NCI-H524 (cell line): ENCODE measurements at regions not wholly inside any gene's neighbourhood (a gene's known extent, or its start where the extent isn't known, plus 50 kb on each side); places are given as distances from the start of the nearest gene placed in this dataset.
A peak's percentile ranks its signal among the peaks of the same experiment; 100 is the strongest.

Experiments used
- DNase-seq, 2 experiments: peaks; one replicate each; lab custom pipeline; 2025; lab: John Stamatoyannopoulos, UW

- DNase-seq = no peak
Observed at GRCh38 chr5:14017904-14018303, 73.4 kb upstream of the DNAH5 start.

DNA sequence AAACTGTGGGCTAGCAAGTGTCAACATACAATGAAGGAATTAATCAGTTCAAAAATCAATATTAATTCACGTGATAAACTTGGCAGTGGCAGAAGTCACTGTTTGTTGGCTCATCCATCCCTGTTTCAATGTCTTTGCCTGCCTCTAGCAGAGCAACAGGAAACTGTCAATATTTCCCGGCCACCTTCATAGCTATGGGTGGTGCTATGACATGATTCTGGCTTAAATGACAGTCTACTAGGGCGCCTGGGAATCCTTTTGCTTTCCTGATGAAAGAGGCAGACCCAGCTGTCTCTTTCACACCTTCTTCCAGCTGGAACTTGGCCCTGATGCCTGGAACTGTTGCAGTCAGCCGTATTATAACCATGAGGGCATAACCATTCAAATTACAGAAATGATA is 72.1 kb upstream of the DNAH5 start:
- peak in 1 of 2 experiments; percentile 71 for DNase-seq

GRCh38 chr5:14011089-14012020 is 66.9 kb upstream of the DNAH5 start:
- peak; percentile 98 to 99 for DNase-seq

GRCh38 chr5:14009575-14009974 is 65.1 kb upstream of the DNAH5 start:
- DNase-seq = no peak

GRCh38 chr5:14008819-14009311 is 64.4 kb upstream of the DNAH5 start:
- no peak for DNase-seq

GRCh38 chr5:14006823-14007520 is 62.5 kb upstream of the DNAH5 start:
- no peak for DNase-seq

DNA sequence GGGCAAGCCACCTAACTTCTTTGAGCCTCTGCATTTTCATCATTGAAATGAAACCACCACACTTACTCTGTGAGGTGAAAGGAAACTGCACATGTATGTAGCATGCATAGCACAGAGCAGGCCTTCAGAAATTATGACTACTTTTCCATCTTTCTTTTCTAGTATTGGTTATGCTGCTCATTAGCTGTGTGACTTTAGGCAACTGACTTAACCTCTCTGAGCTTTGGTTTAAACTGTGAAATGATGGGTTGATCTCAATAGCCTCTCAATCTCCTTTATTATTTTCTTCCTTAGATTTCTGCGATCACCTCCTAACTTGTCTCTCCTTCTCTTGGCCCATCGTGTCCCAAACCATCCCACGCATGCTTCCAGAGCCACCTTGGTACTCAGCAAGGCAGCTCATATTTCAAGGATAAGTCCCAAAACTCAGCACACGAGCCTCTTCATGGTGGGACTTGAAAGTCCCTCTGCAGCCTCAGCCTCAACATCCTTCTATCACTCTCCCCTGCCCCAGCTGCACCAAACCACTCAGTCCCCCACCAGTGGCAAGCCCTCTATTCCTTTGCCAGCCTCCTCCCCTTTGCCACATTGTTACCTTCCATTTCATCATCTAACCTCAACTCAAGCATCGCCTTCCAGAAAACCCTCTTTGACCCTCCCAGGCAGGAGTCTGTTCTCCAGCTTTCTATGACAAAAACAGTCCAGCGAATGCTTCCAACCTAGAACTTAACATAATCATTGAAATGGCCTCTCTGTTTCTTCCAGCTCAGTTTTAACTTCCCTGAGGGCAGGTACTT is 60.3 kb upstream of the DNAH5 start:
- no peak for DNase-seq

- peak in 1 of 2 experiments; percentile 62 for DNase-seq
Observed at GRCh38 chr5:14003936-14004335, 59.4 kb upstream of the DNAH5 start.

GRCh38 chr5:14003513-14003912 is 59.0 kb upstream of the DNAH5 start:
- DNase-seq = no peak

DNA sequence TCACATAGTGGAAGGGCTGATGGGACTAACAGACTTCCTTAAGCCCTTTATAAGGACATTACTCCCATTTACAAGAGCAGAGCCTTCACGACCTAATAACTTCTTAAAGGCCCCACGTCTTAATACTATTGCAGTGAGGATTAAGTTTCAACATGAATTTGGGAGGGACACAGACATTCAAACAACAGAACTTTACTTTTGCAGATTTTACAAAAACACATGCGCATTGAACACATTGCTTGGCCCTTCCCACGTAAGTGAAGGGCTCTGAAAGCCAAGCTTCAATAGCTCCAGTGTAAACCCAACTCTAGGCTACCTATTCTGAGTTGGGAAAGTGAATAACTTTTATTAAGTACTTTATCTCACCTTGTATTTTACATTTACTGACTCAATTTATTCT is 53.8 kb upstream of the DNAH5 start:
- DNase-seq = no peak

- no peak for DNase-seq
Observed at GRCh38 chr5:13997514-13997913, 53.0 kb upstream of the DNAH5 start.

GRCh38 chr5:13994621-13995253 is 50.2 kb upstream of the DNAH5 start:
- DNase-seq = peak in 1 of 2 experiments; percentile 41
